ENCODE measurements at regions not wholly inside any gene's neighbourhood (a gene's known extent, or its start where the extent isn't known, plus 50 kb on each side); places are given as distances from the start of the nearest gene placed in this dataset.

DNA sequence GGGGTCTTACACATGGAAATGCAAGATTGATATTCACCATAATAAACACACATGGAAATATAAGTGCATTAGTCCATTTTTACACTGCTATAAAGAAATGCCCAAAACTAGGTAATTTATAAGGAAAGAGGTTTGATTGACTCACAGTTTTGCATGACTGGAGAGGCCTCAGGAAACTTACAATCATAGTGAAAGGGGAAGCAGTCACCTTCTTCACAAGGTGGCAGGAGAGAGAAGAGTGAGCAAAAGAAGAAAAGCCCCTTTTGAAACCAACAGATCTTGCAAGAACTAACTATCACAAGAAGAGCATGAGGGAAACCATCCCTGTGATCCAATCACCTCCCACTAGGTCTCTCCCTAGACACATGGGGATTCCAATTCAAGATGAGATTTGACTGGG is 111.7 kb upstream of the TP63 start:
- TF ChIP-seq, protein P1, sequence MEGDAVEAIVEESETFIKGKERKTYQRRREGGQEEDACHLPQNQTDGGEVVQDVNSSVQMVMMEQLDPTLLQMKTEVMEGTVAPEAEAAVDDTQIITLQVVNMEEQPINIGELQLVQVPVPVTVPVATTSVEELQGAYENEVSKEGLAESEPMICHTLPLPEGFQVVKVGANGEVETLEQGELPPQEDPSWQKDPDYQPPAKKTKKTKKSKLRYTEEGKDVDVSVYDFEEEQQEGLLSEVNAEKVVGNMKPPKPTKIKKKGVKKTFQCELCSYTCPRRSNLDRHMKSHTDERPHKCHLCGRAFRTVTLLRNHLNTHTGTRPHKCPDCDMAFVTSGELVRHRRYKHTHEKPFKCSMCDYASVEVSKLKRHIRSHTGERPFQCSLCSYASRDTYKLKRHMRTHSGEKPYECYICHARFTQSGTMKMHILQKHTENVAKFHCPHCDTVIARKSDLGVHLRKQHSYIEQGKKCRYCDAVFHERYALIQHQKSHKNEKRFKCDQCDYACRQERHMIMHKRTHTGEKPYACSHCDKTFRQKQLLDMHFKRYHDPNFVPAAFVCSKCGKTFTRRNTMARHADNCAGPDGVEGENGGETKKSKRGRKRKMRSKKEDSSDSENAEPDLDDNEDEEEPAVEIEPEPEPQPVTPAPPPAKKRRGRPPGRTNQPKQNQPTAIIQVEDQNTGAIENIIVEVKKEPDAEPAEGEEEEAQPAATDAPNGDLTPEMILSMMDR (IDR thresholded peaks at IDR 0.05) = no peak
- intact Hi-C loops (cut with DNase I) = no loop called here
- Histone ChIP-seq H3K4me1 (no peaks in the 10 kb centered on the region), H3K27me3 (ENCODE audit: low read depth) (no peaks in the 10 kb centered on the region), H3K36me3 (no peaks in the 10 kb centered on the region), H3K4me3 (no peak overlapping the region), H3K9me3 (peaks cover 4% of the 10 kb centered on the region), H3K27ac (no peak overlapping the region)
- ATAC-seq (no peak), DNase-seq (no peak)

DNA sequence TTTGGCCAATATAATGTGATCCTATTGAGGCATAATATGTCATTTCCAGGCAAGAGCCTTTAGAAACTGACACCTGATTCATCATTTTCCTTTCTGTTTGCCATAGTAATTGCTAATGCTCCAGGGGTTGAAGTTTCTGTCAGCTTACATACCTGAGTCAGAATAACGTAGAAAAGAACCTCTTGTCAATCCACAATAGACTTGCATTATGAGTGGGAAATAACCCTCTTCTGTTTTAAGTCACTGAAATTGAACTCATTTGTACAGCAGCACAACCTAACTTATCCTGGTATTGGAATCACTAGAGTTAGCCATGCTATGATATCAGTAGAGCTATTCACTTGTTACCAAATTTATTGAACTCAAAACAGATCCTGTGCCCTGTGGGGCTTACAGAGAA is 101.7 kb upstream of the TP63 start:
- ATAC-seq (no peak), DNase-seq (no peak)
- TF ChIP-seq, protein P1 (IDR thresholded peaks at IDR 0.05) = no peak
- Histone ChIP-seq H3K4me1 (no peaks in the 10 kb centered on the region), H3K27ac (no peak overlapping the region), H3K27me3 (ENCODE audit: low read depth) (no peaks in the 10 kb centered on the region), H3K36me3 (no peaks in the 10 kb centered on the region), H3K4me3 (no peak overlapping the region), H3K9me3 (no peaks in the 10 kb centered on the region)
- intact Hi-C loops (cut with DNase I) = no loop called here

DNA sequence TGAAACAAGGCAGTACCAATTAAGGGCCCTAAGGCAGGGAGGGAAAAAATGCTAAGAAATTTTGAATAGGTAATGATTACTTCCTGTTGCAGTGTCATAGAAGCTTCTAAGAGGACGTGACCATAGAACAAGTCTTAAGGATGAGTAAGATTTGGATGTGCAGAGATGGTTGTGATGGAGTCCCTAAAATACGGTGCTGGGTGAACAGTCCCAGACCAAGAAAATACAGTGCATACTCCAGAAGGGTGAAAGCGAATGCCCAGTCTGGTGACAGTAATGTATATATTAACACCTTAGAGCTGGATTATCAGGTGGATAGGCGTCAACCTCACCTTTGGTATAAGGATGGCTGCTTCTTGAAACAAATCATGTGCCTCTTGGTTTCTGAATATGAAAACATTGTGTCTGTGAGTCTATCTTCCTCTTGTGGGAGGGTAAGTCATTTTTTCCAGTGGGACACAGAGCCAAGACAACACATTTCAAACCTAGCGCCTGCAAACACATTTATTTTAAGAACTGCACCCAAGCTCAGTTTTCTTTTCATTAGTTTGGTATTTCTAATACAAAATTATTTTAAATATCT is 101.2 kb upstream of the TP63 start:
- H3K27me3 ChIP-seq (ENCODE audit: low read depth) = no peaks in the 10 kb centered on the region
- DNase-seq = no peak
- no peaks in the 10 kb centered on the region for H3K9me3 ChIP-seq
- H3K36me3 ChIP-seq = no peaks in the 10 kb centered on the region
- no peaks in the 10 kb centered on the region for H3K4me1 ChIP-seq
- intact Hi-C loops (cut with DNase I) = no loop called here
- H3K4me3 ChIP-seq = no peak overlapping the region
- TF ChIP-seq, protein P1 (IDR thresholded peaks at IDR 0.05) = no peak
- no peak overlapping the region for H3K27ac ChIP-seq
- no peak for ATAC-seq

DNA sequence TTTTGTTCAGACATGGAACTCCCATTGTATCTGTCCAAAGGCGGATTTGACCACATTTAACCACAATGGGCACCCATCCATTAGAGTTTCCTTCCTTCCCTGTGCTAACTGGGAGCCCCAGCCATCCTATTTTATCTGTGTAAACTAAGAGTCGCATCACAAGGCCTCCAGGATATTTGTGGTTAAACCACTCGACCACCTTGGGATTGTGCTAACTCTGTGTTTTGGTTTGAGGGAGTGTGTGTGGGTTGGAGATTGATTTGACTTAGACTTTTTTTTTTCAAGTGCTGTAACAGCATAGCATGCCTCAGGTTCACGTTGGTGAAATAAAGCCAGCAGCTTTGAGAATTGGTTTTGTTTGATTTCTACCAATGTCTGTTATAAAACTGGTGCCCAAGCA is 100.4 kb upstream of the TP63 start:
- no peak for ATAC-seq

DNA sequence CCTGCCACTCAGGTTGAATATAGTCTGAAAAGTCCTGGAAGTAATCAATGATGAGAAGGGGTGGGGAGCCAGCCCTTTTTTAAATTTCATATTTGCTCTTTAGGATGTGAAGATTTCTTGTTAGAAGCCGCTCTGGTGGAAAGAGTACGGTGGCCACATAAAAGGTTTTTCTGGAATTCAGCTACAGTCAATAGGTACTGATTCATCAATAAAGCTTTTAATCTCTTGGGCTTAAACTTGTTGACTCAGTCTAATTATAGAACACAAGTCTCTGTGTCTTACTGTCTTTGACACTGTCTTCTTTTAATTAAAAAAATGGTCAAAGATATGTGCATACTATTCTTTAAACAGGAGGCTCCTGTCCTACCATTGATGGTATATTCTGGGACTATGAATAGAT is 99.9 kb upstream of the TP63 start:
- DNase-seq (no peak), ATAC-seq (no peak)
- TF ChIP-seq, protein P1 (IDR thresholded peaks at IDR 0.05) = no peak
- no peaks in the 10 kb centered on the region for H3K36me3 ChIP-seq
- no peak overlapping the region for H3K4me3 ChIP-seq
- H3K27me3 ChIP-seq (ENCODE audit: low read depth) = no peaks in the 10 kb centered on the region
- H3K4me1 ChIP-seq = no peaks in the 10 kb centered on the region
- intact Hi-C loops (cut with DNase I) = no loop called here
- H3K9me3 ChIP-seq = no peaks in the 10 kb centered on the region
- no peak overlapping the region for H3K27ac ChIP-seq

More for the DNA sequence above, 100.4 kb upstream of the TP63 start:
- Histone ChIP-seq H3K36me3 (no peaks in the 10 kb centered on the region), H3K4me3 (no peak overlapping the region), H3K27me3 (ENCODE audit: low read depth) (no peaks in the 10 kb centered on the region), H3K9me3 (no peaks in the 10 kb centered on the region), H3K27ac (no peak overlapping the region), H3K4me1 (no peaks in the 10 kb centered on the region)
- no peak for DNase-seq
- intact Hi-C loops (cut with DNase I) = no loop called here
- TF ChIP-seq, protein P1 (IDR thresholded peaks at IDR 0.05) = no peak

DNA sequence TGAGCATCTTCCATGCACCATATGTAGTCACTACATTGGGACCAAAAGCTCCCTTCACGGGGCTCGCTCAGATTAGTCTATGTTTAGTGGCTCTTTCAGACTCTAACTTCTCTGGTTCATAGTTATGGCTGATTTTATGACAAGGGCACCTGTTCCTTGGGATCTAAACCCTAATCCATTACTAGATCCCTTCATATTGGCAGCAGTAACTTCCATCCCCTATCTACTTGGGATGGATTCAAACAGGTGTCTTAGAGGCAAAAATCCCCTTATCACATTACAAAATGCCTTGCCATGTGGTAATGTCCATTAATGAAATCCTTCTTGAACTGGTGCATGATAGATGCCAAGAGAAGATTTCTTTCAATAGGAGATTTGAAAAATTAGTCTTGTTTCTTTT is 96.7 kb upstream of the TP63 start:
- Histone ChIP-seq H3K36me3 (no peaks in the 10 kb centered on the region), H3K9me3 (no peaks in the 10 kb centered on the region), H3K4me1 (no peaks in the 10 kb centered on the region), H3K4me3 (no peak overlapping the region), H3K27ac (no peak overlapping the region), H3K27me3 (ENCODE audit: low read depth) (no peaks in the 10 kb centered on the region)
- TF ChIP-seq, protein P1 (IDR thresholded peaks at IDR 0.05) = no peak
- no peak for ATAC-seq
- intact Hi-C loops (cut with DNase I) = no loop called here
- no peak for DNase-seq
